Amniotic stem cell (primary cell): ENCODE measurements at regions not wholly inside any gene's neighbourhood (a gene's known extent, or its start where the extent isn't known, plus 50 kb on each side); places are given as distances from the start of the nearest gene placed in this dataset.

Experiments
- DNase-seq: peaks from one replicate; lab custom pipeline; 2025; lab: John Stamatoyannopoulos, UW

GRCh38 chr5:61738446-61738845 is 406.4 kb downstream of the ZSWIM6 start:
- no peak for DNase-seq

GRCh38 chr5:61744690-61745619 is 412.9 kb downstream of the ZSWIM6 start:
- DNase-seq = no peak

- no peak for DNase-seq
Observed at GRCh38 chr5:61746831-61747575, 414.9 kb downstream of the ZSWIM6 start.

GRCh38 chr5:61748121-61748520 is 416.1 kb downstream of the ZSWIM6 start:
- no peak for DNase-seq

GRCh38 chr5:61748651-61749050 is 416.6 kb downstream of the ZSWIM6 start:
- no peak for DNase-seq

- no peak for DNase-seq
Observed at GRCh38 chr5:61752588-61752987, 420.5 kb downstream of the ZSWIM6 start.

GRCh38 chr5:61754792-61755191 is 422.7 kb downstream of the ZSWIM6 start:
- no peak for DNase-seq

- no peak for DNase-seq
Observed at GRCh38 chr5:61755726-61756222, 423.7 kb downstream of the ZSWIM6 start.

- no peak for DNase-seq
Observed at GRCh38 chr5:61758711-61759110, 426.7 kb downstream of the ZSWIM6 start.

- DNase-seq = no peak
Observed at GRCh38 chr5:61765471-61765870, 433.4 kb downstream of the ZSWIM6 start.

GRCh38 chr5:61766141-61766540 is 434.1 kb downstream of the ZSWIM6 start:
- DNase-seq = no peak

GRCh38 chr5:61767231-61768080 is 435.4 kb downstream of the ZSWIM6 start:
- no peak for DNase-seq

GRCh38 chr5:61768692-61769281 is 436.7 kb downstream of the ZSWIM6 start:
- no peak for DNase-seq

- DNase-seq = no peak
Observed at GRCh38 chr5:61771062-61771461, 439.0 kb downstream of the ZSWIM6 start.

GRCh38 chr5:61771808-61772207 is 439.8 kb downstream of the ZSWIM6 start:
- DNase-seq = no peak

- no peak for DNase-seq
Observed at GRCh38 chr5:61775901-61776300, 443.8 kb downstream of the ZSWIM6 start.

- no peak for DNase-seq
Observed at GRCh38 chr5:61777292-61777691, 445.2 kb downstream of the ZSWIM6 start.

- DNase-seq = no peak
Observed at GRCh38 chr5:61779743-61780142, 447.7 kb downstream of the ZSWIM6 start.

GRCh38 chr5:61783481-61783880 is 451.4 kb downstream of the ZSWIM6 start:
- DNase-seq = no peak

- no peak for DNase-seq
Observed at GRCh38 chr5:61784341-61784740, 452.3 kb downstream of the ZSWIM6 start.

GRCh38 chr5:61788548-61788947 is 456.5 kb downstream of the ZSWIM6 start:
- DNase-seq = no peak

- no peak for DNase-seq
Observed at GRCh38 chr5:61790007-61790406, 457.9 kb downstream of the ZSWIM6 start.
